ENCODE measurements at regions not wholly inside any gene's neighbourhood (a gene's known extent, or its start where the extent isn't known, plus 50 kb on each side); places are given as distances from the start of the nearest gene placed in this dataset.

- TF ChIP-seq CTCF (conservative IDR thresholded peaks at IDR 0.05; ENCODE audit: low read depth, low read length) (no peak), EZH2 (IDR thresholded peaks at IDR 0.05; ENCODE audit: borderline replicate concordance, low read depth, low read length, poor library complexity, severe bottlenecking) (no peak)
Observed at GRCh38 chr4:17398805-17399204, 113.1 kb downstream of the QDPR start.
